Breast epithelium (tissue), 3 donors: ENCODE measurements at regions not wholly inside any gene's neighbourhood (a gene's known extent, or its start where the extent isn't known, plus 50 kb on each side); places are given as distances from the start of the nearest gene placed in this dataset.

Experiments
- CTCF ChIP-seq, 3 donors: fragments of 450-650 bp; IDR thresholded peaks; one replicate each; pipeline ENCODE4 v1.5.1; 2016 to 2017; ENCODE audit warnings: antibody characterized with exemption in 3 of 3, mild to moderate bottlenecking in 3 of 3, moderate library complexity in 3 of 3
- POLR2AphosphoS5 ChIP-seq, 3 donors: sonication (generic); formaldehyde crosslinking; IDR thresholded peaks; one replicate each; pipeline ENCODE4 v1.6.1; 2017; ENCODE audit warnings: antibody characterized with exemption in 3 of 3

GRCh38 chr6:103236923-103237322 lies 1622.8 kb downstream of the HACE1 start:
- TF ChIP-seq CTCF (IDR thresholded peaks at IDR 0.05) (no peak), POLR2AphosphoS5 (IDR thresholded peaks at IDR 0.05) (no peak)
